ACC112 (cell line): ENCODE measurements at regions not wholly inside any gene's neighbourhood (a gene's known extent, or its start where the extent isn't known, plus 50 kb on each side); places are given as distances from the start of the nearest gene placed in this dataset.

Experiments
- H2AFZ ChIP-seq: fragments of 200-600 bp; sonication (generic); one replicate; pipeline ENCODE4 v1.6.0; 2017; ENCODE audit warnings: antibody characterized with exemption, low read length; ENCODE audit not compliant: unreplicated experiment
- H3K27ac ChIP-seq: fragments of 200-600 bp; sonication (generic); 2 replicates; pipeline ENCODE4 v1.5.1; 2014; ENCODE audit warnings: low read depth, mild to moderate bottlenecking, antibody characterized with exemption, low read length, moderate library complexity
- H3K27me3 ChIP-seq: fragments of 200-600 bp; sonication (generic); 2 replicates; pipeline ENCODE4 v1.6.1; 2014; ENCODE audit warnings: mild to moderate bottlenecking, antibody characterized with exemption, low read length, moderate library complexity, mixed read lengths; ENCODE audit not compliant: insufficient read depth
- H3K36me3 ChIP-seq: fragments of 200-600 bp; sonication (generic); 2 replicates; pipeline ENCODE4 v1.6.1; 2016; ENCODE audit warnings: mild to moderate bottlenecking, antibody characterized with exemption, low read length, moderate library complexity, mixed read lengths; ENCODE audit not compliant: insufficient read depth
- H3K4me1 ChIP-seq: fragments of 200-600 bp; sonication (generic); one replicate; pipeline ENCODE4 v1.6.1; 2016; ENCODE audit warnings: low read length, mixed read lengths; ENCODE audit not compliant: insufficient read depth, unreplicated experiment, control insufficient read depth
- H3K4me3 ChIP-seq: fragments of 200-600 bp; sonication (generic); 2 replicates; pipeline ENCODE4 v1.5.1; 2014; ENCODE audit warnings: mild to moderate bottlenecking, low read depth, low read length
- H3K79me2 ChIP-seq: fragments of 200-600 bp; sonication (generic); one replicate; pipeline ENCODE4 v1.6.0; 2016; ENCODE audit warnings: low read length; ENCODE audit not compliant: control insufficient read depth, unreplicated experiment, insufficient read depth

GRCh38 chr7:121810831-121811672, 61.9 kb upstream of the PTPRZ1 start:
- Histone ChIP-seq H2AFZ (no peak overlapping the region), H3K27ac (no peak overlapping the region), H3K4me1 (no peaks in the 10 kb centered on the region), H3K4me3 (no peak overlapping the region), H3K27me3 (no peaks in the 10 kb centered on the region), H3K36me3 (no peaks in the 10 kb centered on the region), H3K79me2 (no peaks in the 10 kb centered on the region)

- H2AFZ ChIP-seq, result no peak overlapping the region
- no peaks in the 10 kb centered on the region for H3K36me3 ChIP-seq
- H3K27ac ChIP-seq, result no peak overlapping the region
- no peaks in the 10 kb centered on the region for H3K27me3 ChIP-seq
- no peaks in the 10 kb centered on the region for H3K4me1 ChIP-seq
- no peak overlapping the region for H3K4me3 ChIP-seq
- H3K79me2 ChIP-seq, result no peaks in the 10 kb centered on the region
These were observed 65.9 kb upstream of the PTPRZ1 start for GRCh38 chr7:121807078-121807477.

GRCh38 chr7:121803039-121803438, 69.9 kb upstream of the PTPRZ1 start:
- no peaks in the 10 kb centered on the region for H3K27me3 ChIP-seq
- no peak overlapping the region for H3K4me3 ChIP-seq
- H2AFZ ChIP-seq, result no peak overlapping the region
- no peak overlapping the region for H3K27ac ChIP-seq
- H3K4me1 ChIP-seq, result no peaks in the 10 kb centered on the region
- H3K79me2 ChIP-seq, result no peaks in the 10 kb centered on the region
- no peaks in the 10 kb centered on the region for H3K36me3 ChIP-seq

GRCh38 chr7:121800916-121801675, 71.9 kb upstream of the PTPRZ1 start:
- Histone ChIP-seq H3K4me1 (no peaks in the 10 kb centered on the region), H3K27ac (no peak overlapping the region), H3K27me3 (peaks cover 6% of the 10 kb centered on the region; the same call in 1 of the 2 replicates)

GRCh38 chr7:121798896-121799295, 74.1 kb upstream of the PTPRZ1 start:
- H3K79me2 ChIP-seq, result no peaks in the 10 kb centered on the region
- H3K27ac ChIP-seq, result no peak overlapping the region
- no peaks in the 10 kb centered on the region for H3K4me1 ChIP-seq
- H3K27me3 ChIP-seq, result peaks cover 6% of the 10 kb centered on the region; the same call in 1 of the 2 replicates
- H3K36me3 ChIP-seq, result no peaks in the 10 kb centered on the region
- H2AFZ ChIP-seq, result no peak overlapping the region
- H3K4me3 ChIP-seq, result no peak overlapping the region

More at GRCh38 chr7:121800916-121801675, 71.9 kb upstream of the PTPRZ1 start:
- no peaks in the 10 kb centered on the region for H3K79me2 ChIP-seq
- no peak overlapping the region for H2AFZ ChIP-seq
- H3K36me3 ChIP-seq, result no peaks in the 10 kb centered on the region
- H3K4me3 ChIP-seq, result no peak overlapping the region

- Histone ChIP-seq H3K4me3 (no peak overlapping the region), H3K4me1 (no peaks in the 10 kb centered on the region), H3K27ac (no peak overlapping the region), H3K36me3 (no peaks in the 10 kb centered on the region), H2AFZ (no peak overlapping the region), H3K27me3 (peaks cover 6% of the 10 kb centered on the region; the same call in 1 of the 2 replicates), H3K79me2 (no peaks in the 10 kb centered on the region)
These were observed 74.5 kb upstream of the PTPRZ1 start for GRCh38 chr7:121798453-121798840.

- Histone ChIP-seq H3K79me2 (no peaks in the 10 kb centered on the region), H3K36me3 (no peaks in the 10 kb centered on the region), H2AFZ (no peak overlapping the region), H3K4me3 (no peak overlapping the region), H3K27me3 (peaks cover 6% of the 10 kb centered on the region; the same call in 1 of the 2 replicates), H3K4me1 (no peaks in the 10 kb centered on the region), H3K27ac (no peak overlapping the region)
These were observed 75.1 kb upstream of the PTPRZ1 start for GRCh38 chr7:121797657-121798452.

GRCh38 chr7:121796936-121797656, 75.9 kb upstream of the PTPRZ1 start:
- Histone ChIP-seq H2AFZ (no peak overlapping the region), H3K4me1 (no peaks in the 10 kb centered on the region), H3K79me2 (no peaks in the 10 kb centered on the region), H3K4me3 (no peak overlapping the region), H3K27ac (no peak overlapping the region), H3K36me3 (no peaks in the 10 kb centered on the region), H3K27me3 (peaks cover 6% of the 10 kb centered on the region; the same call in 1 of the 2 replicates)

GRCh38 chr7:121796381-121796780, 76.6 kb upstream of the PTPRZ1 start:
- Histone ChIP-seq H3K4me3 (no peak overlapping the region), H3K4me1 (no peaks in the 10 kb centered on the region), H3K79me2 (no peaks in the 10 kb centered on the region), H2AFZ (no peak overlapping the region), H3K27ac (no peak overlapping the region), H3K27me3 (peaks cover 6% of the 10 kb centered on the region; the same call in 1 of the 2 replicates), H3K36me3 (no peaks in the 10 kb centered on the region)

GRCh38 chr7:121795736-121796135, 77.2 kb upstream of the PTPRZ1 start:
- Histone ChIP-seq H3K4me3 (no peak overlapping the region), H3K79me2 (no peaks in the 10 kb centered on the region), H3K27ac (no peak overlapping the region), H3K36me3 (no peaks in the 10 kb centered on the region), H3K4me1 (no peaks in the 10 kb centered on the region), H2AFZ (no peak overlapping the region), H3K27me3 (peaks cover 6% of the 10 kb centered on the region; the same call in 1 of the 2 replicates)
